H7 (cell line): ENCODE measurements at regions not wholly inside any gene's neighbourhood (a gene's known extent, or its start where the extent isn't known, plus 50 kb on each side); places are given as distances from the start of the nearest gene placed in this dataset.

Experiments used
- DNase-seq: peaks from one replicate; pipeline ENCODE4 v3.0.0; 2012
- H3K27me3 ChIP-seq: 2 replicates; pipeline ENCODE4 v1.6.0; 2011; ENCODE audit warnings: mild to moderate bottlenecking, low read length; ENCODE audit not compliant: control insufficient read depth, insufficient read depth
- H3K36me3 ChIP-seq: replicated peaks from 2 replicates; pipeline ENCODE4 v1.5.1; 2011; ENCODE audit warnings: low read length; ENCODE audit not compliant: control insufficient read depth, insufficient read depth
- H3K4me3 ChIP-seq: 2 replicates; pipeline ENCODE4 v1.5.1; 2011; ENCODE audit warnings: low read depth, mild to moderate bottlenecking, control low read depth, low read length, moderate library complexity; ENCODE audit not compliant: insufficient read depth

DNA sequence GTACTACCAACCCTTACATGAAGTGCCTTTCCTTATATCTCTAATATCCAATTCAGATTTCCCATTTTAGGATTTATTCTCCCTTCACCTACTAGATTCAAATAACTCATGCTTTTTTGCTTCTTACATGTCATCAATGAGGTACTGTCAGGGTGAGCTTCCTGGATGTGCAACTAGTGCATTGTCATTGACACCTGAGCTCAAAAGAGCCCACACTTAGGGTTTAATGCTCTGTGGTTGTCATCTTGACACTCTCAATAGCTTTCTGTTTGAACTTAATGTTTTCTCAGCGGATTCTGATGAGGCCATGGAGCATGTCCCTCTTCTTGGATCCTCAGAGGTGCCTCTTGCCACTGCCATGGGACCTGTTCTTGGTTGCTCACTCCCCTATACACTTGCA lies 1033.3 kb upstream of the EYS start:
- Histone ChIP-seq H3K4me3 (no peak overlapping the region), H3K36me3 (no peaks in the 10 kb centered on the region), H3K27me3 (no peaks in the 10 kb centered on the region)
- no peak for DNase-seq

DNA sequence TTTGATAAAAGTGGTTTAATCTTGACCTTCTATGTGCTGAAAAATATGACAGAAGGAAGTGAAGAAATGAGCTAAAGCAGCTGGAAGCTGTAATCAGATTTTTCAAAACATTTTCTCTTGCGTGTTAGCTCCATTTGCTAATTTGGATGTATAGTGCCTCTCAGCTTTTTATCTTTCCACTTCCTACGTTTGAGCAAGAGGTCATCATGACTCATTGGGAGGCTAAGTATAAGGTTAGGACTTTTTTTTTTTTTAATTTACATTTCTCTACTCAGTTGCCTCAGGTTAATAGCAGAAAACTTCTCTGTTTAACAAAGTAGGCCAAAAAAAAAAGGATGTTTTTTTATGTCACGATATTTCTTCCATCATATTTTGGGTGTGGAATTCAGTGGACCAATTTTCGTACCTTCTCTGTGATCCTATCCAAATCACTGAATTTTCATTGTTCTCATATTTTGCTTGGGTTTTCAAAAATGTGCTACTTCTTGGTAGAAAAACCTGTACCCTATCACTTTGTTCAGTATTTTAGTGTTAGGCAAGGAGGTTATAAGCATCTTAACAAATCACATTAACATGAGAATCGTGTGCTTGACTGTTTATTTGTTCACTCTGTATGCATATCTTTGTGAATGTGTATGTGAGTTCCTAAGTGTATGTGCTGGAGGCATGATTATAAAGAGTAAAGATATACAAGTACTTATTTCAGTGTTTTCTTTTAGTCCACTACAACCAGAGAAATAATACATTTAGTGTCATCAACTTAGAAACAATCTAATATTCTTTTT lies 1028.3 kb upstream of the EYS start:
- no peaks in the 10 kb centered on the region for H3K36me3 ChIP-seq
- no peak overlapping the region for H3K4me3 ChIP-seq
- DNase-seq: no peak
- no peaks in the 10 kb centered on the region for H3K27me3 ChIP-seq

DNA sequence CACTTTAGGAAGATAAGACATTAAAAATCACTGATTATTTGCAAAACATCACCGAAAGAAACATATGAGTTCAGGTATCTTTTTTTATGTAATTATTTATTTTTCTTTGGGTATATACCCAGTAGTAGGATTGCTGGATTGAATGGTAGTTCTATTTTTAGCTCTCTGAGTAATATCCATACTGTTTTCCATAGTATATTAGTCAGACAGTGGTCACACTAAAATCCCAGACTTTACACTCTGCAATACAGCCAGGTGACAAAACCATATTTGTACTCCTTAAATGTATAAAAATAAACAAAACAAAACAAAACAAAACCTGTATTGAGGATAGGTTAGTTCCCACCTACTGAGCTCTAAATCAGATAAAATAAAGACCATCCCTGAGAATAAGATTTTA lies 1024.3 kb upstream of the EYS start:
- Histone ChIP-seq H3K36me3 (no peaks in the 10 kb centered on the region), H3K4me3 (no peak overlapping the region), H3K27me3 (no peaks in the 10 kb centered on the region)
- DNase-seq: no peak

DNA sequence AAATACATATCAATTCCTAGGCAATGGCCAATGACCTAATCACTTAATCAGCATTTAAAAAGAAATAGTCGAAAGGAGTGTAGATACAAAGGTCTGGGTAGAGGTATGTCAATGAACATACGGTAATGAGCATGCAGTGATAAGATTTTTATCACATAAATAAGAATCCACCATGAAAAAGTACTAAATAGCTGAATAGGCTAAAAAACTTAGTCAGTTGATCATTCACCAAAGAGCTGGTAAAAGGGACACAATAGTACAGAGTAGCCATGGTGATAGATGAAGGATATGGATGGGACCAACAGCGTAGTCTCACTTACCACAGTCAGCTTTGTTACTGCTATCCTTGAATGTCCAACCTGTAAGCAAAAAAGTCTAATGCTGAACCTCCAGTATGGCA lies 1018.6 kb upstream of the EYS start:
- Histone ChIP-seq H3K36me3 (no peaks in the 10 kb centered on the region), H3K27me3 (no peaks in the 10 kb centered on the region), H3K4me3 (no peak overlapping the region)
- no peak for DNase-seq

DNA sequence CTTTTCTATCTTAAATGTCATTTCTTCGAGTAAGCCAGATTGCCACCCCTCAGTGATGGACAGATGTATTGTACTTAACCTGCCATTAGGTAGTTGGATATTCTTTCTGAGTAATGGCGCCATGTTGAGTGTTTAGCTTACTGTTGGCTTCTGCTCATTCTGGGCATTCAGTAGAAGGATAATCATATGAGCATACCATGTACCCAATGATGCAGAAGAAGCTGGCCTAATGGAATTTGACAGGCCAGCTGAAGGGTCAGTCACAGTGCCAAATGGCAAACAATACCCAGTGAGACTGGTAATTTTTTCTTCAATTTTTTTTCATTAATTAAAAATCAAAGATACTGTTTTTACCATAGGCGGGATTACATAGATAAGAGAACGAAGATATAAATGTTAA lies 1010.8 kb upstream of the EYS start:
- H3K27me3 ChIP-seq: no peaks in the 10 kb centered on the region
- H3K4me3 ChIP-seq: no peak overlapping the region
- no peak for DNase-seq
- no peaks in the 10 kb centered on the region for H3K36me3 ChIP-seq

DNA sequence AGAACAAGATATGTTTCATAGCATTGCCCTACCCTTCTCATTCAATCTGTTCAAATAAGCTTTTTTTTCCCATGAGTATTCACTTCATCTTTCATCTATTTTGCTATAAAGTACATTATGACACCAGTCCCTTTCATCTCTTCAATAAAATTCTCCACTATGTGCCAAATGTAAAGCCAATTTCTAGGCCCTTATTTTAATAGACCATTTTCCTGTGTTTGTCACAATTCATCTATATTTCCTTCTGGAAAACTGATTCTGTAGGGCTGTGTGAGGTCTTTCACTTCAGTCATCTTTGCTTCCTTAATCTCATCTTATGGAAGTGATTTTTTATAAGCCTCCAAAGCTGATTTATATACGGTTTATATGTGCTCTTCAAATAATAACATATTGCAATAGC lies 992.4 kb upstream of the EYS start:
- DNase-seq: no peak
- Histone ChIP-seq H3K4me3 (no peak overlapping the region), H3K36me3 (no peaks in the 10 kb centered on the region), H3K27me3 (no peaks in the 10 kb centered on the region)

DNA sequence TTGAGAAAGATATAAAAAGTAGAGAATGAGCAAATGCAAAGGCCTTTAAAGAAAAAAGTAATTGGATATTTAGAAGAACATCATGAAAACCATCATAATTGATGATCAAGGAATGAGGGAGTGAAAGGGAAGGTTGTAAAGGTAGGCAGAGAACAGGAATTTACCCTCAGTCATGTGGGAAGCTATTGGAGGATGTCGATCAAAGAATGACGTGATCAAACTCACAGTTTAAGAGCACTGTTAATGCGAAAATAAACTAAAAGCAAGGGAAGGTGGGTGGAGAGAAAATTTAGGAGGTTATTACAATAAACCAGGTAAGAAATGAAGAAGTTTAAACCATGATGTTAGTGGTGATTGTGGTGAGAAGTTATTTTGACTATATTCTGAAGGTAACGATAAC lies 982.6 kb upstream of the EYS start:
- H3K27me3 ChIP-seq: no peaks in the 10 kb centered on the region
- no peak for DNase-seq
- H3K4me3 ChIP-seq: no peak overlapping the region
- H3K36me3 ChIP-seq: no peaks in the 10 kb centered on the region

DNA sequence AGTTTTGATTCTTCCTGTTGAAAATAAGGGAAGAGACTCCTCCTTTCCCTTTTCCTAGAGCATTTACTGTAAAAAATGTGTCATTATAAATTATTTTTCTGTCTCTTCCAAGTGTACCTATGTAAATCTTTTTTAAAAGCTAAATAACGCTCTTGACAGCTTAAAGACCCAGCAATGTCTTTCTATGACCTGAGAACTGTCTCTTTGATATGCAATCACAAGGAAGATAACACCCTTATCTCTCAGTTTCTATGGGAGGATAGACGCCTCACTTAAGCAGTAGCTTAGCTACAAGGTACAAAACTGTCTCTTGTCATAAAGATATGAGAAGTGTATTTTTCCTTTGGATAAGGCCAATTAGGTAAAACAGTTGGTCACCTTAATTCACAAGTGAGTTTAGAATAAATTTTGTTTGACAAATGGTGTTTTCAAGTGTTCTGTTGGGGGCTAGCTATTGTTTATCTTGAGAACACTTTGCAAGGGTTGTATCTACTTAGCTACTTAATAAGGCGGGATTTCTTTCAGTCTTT lies 980.6 kb upstream of the EYS start:
- DNase-seq: no peak
- no peaks in the 10 kb centered on the region for H3K36me3 ChIP-seq
- no peak overlapping the region for H3K4me3 ChIP-seq
- no peaks in the 10 kb centered on the region for H3K27me3 ChIP-seq

DNA sequence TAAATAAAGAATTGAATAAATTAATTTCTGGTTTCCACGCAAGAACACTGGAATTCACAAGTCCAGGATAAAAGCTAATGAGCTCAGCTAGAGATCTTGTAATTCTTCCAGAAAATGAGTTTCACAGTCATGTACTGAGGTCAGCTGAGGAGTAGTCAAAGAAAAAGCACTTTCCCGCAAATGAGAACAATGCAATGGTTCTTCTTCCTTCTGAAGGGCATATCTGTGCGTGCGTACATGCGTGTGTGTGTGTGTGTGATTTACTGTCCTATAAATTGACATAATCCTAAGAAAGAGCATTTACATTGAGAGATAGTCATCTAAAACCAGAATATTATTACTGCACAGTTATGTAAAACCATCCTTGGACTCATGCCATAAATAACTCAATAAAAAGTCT lies 968.9 kb upstream of the EYS start:
- Histone ChIP-seq H3K36me3 (no peaks in the 10 kb centered on the region), H3K4me3 (no peak overlapping the region), H3K27me3 (no peaks in the 10 kb centered on the region)
- DNase-seq: no peak

DNA sequence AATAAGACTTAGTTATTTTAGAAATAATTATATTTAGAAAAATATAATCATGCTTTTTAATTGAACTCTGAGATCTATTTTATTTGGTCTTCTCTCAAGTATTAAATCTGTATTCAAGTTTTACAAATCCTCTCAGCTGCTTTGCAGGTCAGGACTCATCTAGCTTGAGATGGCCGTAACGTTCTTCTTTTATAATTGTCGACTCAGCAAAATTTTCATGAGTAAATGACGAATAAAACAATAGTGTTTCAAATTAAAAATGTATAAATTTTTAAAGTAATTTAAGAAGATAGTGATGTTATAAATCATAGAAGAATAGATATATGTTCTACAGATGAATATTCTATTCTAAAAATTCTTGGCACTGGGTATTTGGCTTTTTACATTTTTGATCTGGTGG lies 957.1 kb upstream of the EYS start:
- DNase-seq: no peak
- no peak overlapping the region for H3K4me3 ChIP-seq
- no peaks in the 10 kb centered on the region for H3K36me3 ChIP-seq
- no peaks in the 10 kb centered on the region for H3K27me3 ChIP-seq

DNA sequence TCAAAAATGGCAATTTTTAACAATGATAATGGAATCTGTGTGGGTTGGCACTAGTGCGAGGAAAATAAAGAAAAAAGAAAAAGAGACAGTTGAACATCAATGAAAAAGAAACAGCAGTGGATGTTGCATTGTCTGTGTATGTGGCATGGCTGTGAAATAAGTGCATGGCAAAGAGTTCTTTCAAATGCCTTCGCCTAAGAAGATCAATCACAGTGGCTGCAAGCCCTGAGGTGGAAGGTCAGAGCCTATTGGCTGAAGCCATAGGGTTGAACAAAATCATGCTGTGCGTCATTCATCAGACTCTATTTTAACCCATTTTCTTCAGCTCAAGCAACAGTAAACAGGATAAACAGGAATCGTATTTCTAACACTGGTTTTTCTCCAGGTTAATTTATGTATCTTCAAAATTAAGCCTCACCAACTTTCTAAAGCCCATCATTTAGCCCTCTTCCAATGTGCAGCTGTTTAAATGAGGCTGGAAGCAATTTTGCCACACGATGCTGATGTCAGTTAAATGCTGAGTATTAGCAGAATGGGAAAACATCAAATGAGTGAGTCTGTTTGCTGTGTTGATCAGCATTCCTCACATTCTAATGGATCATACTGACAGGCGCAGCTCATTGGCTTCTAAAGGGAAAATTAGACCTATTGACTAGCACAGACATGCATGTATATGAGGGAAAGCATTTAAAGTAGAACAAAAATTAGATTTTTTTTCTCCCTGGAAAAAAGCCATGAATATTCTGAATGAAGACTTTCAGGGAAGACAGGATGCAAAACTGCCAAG lies 955.9 kb upstream of the EYS start:
- no peaks in the 10 kb centered on the region for H3K36me3 ChIP-seq
- DNase-seq: peak; percentile 32
- no peaks in the 10 kb centered on the region for H3K27me3 ChIP-seq
- H3K4me3 ChIP-seq: no peak overlapping the region

DNA sequence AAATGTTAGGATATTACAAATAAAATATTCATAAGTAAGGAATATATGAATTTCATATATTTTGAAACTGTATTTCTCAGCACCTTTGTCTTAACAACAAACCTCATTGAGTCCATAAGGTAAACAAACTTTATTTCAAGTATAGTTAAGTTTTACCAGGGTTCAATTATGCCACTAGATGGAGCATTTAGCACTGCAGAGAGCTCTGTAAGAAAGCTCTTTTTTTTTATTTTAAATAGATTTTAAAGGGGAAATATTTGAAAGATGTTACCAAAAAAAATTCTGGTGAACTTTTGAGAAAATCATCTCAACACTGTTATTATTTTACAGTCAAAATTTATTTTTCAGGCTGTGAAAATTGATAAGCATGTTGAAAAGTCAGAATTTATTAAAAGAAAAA lies 955.2 kb upstream of the EYS start:
- Histone ChIP-seq H3K27me3 (no peaks in the 10 kb centered on the region), H3K36me3 (no peaks in the 10 kb centered on the region), H3K4me3 (no peak overlapping the region)
- peak; percentile 22 for DNase-seq

DNA sequence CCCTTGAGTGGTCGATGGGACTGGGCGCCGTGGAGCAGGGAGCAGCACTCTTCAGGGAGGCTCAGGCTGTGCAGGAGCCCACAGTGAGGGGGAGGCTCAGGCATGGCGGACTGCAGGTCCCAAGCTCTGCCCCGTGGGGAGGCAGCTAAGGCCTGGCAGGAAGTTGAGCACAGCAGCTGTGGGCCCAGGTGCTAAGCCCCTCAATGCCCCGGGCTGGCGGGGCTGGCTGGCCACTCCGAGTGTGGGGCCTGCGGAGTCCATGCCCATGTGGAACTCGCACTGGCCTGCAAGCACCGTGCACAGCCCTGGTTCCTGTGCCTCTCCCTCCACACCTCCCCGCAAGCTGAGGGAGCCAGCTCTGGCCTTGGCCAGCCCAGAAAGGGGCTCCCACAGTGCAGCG lies 948.4 kb upstream of the EYS start:
- Histone ChIP-seq H3K36me3 (no peaks in the 10 kb centered on the region), H3K27me3 (no peaks in the 10 kb centered on the region), H3K4me3 (no peak overlapping the region)
- DNase-seq: no peak

DNA sequence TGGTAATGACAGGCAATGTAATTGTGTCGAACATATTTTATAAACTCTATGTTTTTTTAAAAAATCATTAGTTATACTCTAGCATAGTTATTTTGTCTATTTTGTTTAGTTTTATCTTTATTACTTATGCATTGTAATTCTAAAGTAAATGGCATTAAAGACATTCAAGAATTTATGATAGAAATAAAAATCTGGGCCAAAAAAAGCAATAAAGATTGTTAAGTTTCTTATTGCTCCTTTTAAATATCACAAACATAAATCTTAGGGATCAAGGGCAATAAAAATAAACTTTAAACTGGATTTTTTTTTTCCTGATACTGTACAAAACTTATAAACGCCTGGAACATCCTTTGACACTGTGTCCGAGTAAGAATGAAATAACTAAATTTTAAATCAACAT lies 931.5 kb upstream of the EYS start:
- DNase-seq: no peak
- Histone ChIP-seq H3K4me3 (no peak overlapping the region), H3K36me3 (no peaks in the 10 kb centered on the region), H3K27me3 (no peaks in the 10 kb centered on the region)

DNA sequence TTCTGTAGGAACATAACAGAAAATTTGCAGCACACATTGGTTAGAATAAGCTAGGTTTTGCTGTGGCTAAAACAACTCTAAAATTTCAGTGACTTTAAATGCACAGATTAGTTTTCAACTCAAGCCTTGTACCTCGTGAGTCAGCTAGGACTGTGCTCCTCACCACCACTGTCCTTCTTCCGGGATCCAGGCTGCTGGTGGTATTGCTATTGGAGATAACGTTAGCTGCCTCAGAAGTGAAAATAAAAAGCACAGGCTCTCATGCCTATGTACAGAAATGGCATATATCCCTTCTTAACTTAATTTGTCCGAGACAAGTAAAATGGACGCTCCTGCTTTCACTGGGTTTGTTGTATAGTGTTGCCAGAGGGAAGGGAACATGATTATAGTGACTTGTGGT lies 931.1 kb upstream of the EYS start:
- Histone ChIP-seq H3K36me3 (no peaks in the 10 kb centered on the region), H3K4me3 (no peak overlapping the region)
- no peak for DNase-seq

More for the DNA sequence above, 931.1 kb upstream of the EYS start:
- H3K27me3 ChIP-seq: no peaks in the 10 kb centered on the region
